CD14-positive monocyte (primary cell): ENCODE measurements at regions not wholly inside any gene's neighbourhood (a gene's known extent, or its start where the extent isn't known, plus 50 kb on each side); places are given as distances from the start of the nearest gene placed in this dataset.

ENCODE experiments used
- DNase-seq, 3 donors: peaks; one replicate each; pipeline ENCODE4 v3.0.0-alpha.2; 2011 to 2022
- H2AFZ ChIP-seq: 2 replicates; pipeline ENCODE4 v1.6.0; 2012; ENCODE audit warnings: mild to moderate bottlenecking, low read depth, low read length, inconsistent platforms; ENCODE audit not compliant: insufficient read depth, poor library complexity, severe bottlenecking
- H3K27ac ChIP-seq, 2 donors: 1 replicate in 1 of 2; 2 replicates in 1 of 2; pipeline ENCODE4 v1.5.1; 2012 to 2013; ENCODE audit warnings: low read length in 2 of 2, control low read depth in 1 of 2, inconsistent platforms in 1 of 2, low read depth in 1 of 2, mild to moderate bottlenecking in 1 of 2
- H3K27me3 ChIP-seq, 2 donors: one replicate each; pipeline versions ENCODE4 v1.6.0 to v1.6.1; 2011 to 2013; ENCODE audit warnings: low read length in 2 of 2; ENCODE audit not compliant: control insufficient read depth in 2 of 2, insufficient read depth in 2 of 2
- H3K36me3 ChIP-seq, 2 donors: replicated peaks in 1 of 2; 1 replicate in 1 of 2; 2 replicates in 1 of 2; pipeline versions ENCODE4 v1.5.1 to v1.6.1; 2012 to 2013; ENCODE audit warnings: low read length in 2 of 2, control low read depth in 1 of 2, inconsistent platforms in 1 of 2, mild to moderate bottlenecking in 1 of 2; ENCODE audit not compliant: insufficient read depth in 2 of 2, control insufficient read depth in 1 of 2
- H3K4me1 ChIP-seq, 2 donors: 1 replicate in 1 of 2; 2 replicates in 1 of 2; pipeline versions ENCODE4 v1.5.1 to v1.6.1; 2012 to 2013; ENCODE audit warnings: low read length in 2 of 2, control low read depth in 1 of 2, inconsistent platforms in 1 of 2, mild to moderate bottlenecking in 1 of 2, moderate library complexity in 1 of 2; ENCODE audit not compliant: insufficient read depth in 2 of 2, control insufficient read depth in 1 of 2
- H3K4me2 ChIP-seq: replicated peaks from 2 replicates; pipeline ENCODE3; 2012; ENCODE audit warnings: low read length, moderate library complexity, mild to moderate bottlenecking; ENCODE audit not compliant: poor library complexity, severe bottlenecking; ENCODE audit errors: extremely low read depth
- H3K4me3 ChIP-seq, 3 experiments: fragments of 200-600 bp in 1 of 3; sonication (generic) in 1 of 3; replicated peaks in 1 of 3; 1 replicate in 2 of 3; 2 replicates in 1 of 3; pipeline ENCODE4 v1.5.1; 2011 to 2013; ENCODE audit warnings: low read length in 3 of 3, mild to moderate bottlenecking in 3 of 3, control low read depth in 2 of 3, low read depth in 2 of 3, inconsistent platforms in 1 of 3, moderate library complexity in 1 of 3
- H3K79me2 ChIP-seq: 2 replicates; pipeline ENCODE4 v1.6.0; 2012; ENCODE audit warnings: mild to moderate bottlenecking, control low read depth, inconsistent platforms, low read length, moderate library complexity; ENCODE audit not compliant: insufficient read depth
- H3K9ac ChIP-seq: 2 replicates; pipeline ENCODE4 v1.6.0; 2017; ENCODE audit warnings: low read length, mild to moderate bottlenecking; ENCODE audit not compliant: insufficient read depth, poor library complexity, severe bottlenecking
- H3K9me3 ChIP-seq, 2 donors: replicated peaks in 1 of 2; 1 replicate in 1 of 2; 2 replicates in 1 of 2; pipeline versions ENCODE4 v1.5.1 to v1.6.1; 2012 to 2013; ENCODE audit warnings: low read length in 2 of 2, control low read depth in 1 of 2; ENCODE audit not compliant: control insufficient read depth in 1 of 2, insufficient read depth in 1 of 2
- H4K20me1 ChIP-seq: 2 replicates; pipeline ENCODE4 v1.6.0; 2012; ENCODE audit warnings: mild to moderate bottlenecking, low read length, control low read depth, moderate library complexity; ENCODE audit not compliant: insufficient read depth
- H3K27ac Mint-ChIP-seq, 7 donors: one replicate each; pipeline ENCODE4 v1.8.0; 2020; ENCODE audit warnings: mild to moderate bottlenecking in 7 of 7, mixed read lengths in 7 of 7, moderate library complexity in 6 of 7, inconsistent platforms in 2 of 7
- H3K27me3 Mint-ChIP-seq, 3 donors: one replicate each; pipeline ENCODE4 v1.8.0; 2021 to 2022; ENCODE audit warnings: low read depth in 3 of 3, mild to moderate bottlenecking in 3 of 3, mixed read lengths in 3 of 3, moderate library complexity in 3 of 3, inconsistent platforms in 1 of 3
- H3K36me3 Mint-ChIP-seq, 2 donors: one replicate each; pipeline ENCODE4 v1.8.0; 2020; ENCODE audit warnings: mixed read lengths in 2 of 2, inconsistent platforms in 1 of 2, mild to moderate bottlenecking in 1 of 2
- H3K4me1 Mint-ChIP-seq: one replicate; pipeline ENCODE4 v1.8.0; 2020; ENCODE audit warnings: mild to moderate bottlenecking, mixed read lengths
- H3K4me3 Mint-ChIP-seq, 2 donors: one replicate each; pipeline ENCODE4 v1.8.0; 2020; ENCODE audit warnings: mild to moderate bottlenecking in 2 of 2, mixed read lengths in 2 of 2, moderate library complexity in 1 of 2
- H3K9me3 Mint-ChIP-seq, 7 donors: one replicate each; pipeline ENCODE4 v1.8.0; 2020 to 2022; ENCODE audit warnings: mixed read lengths in 7 of 7, mild to moderate bottlenecking in 6 of 7, moderate library complexity in 6 of 7, inconsistent platforms in 2 of 7
- WGBS: methylation state at CpG from one replicate; pipeline ENCODE4 v1.1.5; 2013; ENCODE audit warnings: missing lambda C conversion rate; ENCODE audit not compliant: insufficient coverage; 5-methylcytosine and 5-hydroxymethylcytosine counted together
- intact Hi-C, 2 donors: fragments of 100-400 bp; cut with micrococcal nuclease; formaldehyde crosslinking; loops; one replicate each; pipeline versions ENCODE4 v1.15.0 to v1.15.1; 2023
- TF ChIP-seq, protein P1 (sequence below): fragments of 200-600 bp; IDR thresholded peaks from one replicate; pipeline ENCODE4 v1.8.0; 2022; ENCODE audit warnings: antibody characterized with exemption, mild to moderate bottlenecking

- Histone ChIP-seq H3K27me3 (no peaks in the 10 kb centered on the region), H3K9me3 (no peaks in the 10 kb centered on the region), H3K79me2 (no peaks in the 10 kb centered on the region), H3K36me3 (no peaks in the 10 kb centered on the region), H3K4me1 (no peaks in the 10 kb centered on the region), H4K20me1 (no peaks in the 10 kb centered on the region), H2AFZ (no peak overlapping the region), H3K9ac (no peak overlapping the region), H3K4me3 (no peak overlapping the region), H3K4me2 (no peak overlapping the region), H3K27ac (no peak overlapping the region)
- DNase-seq, result no peak
- Mint-ChIP-seq H3K36me3 (no peaks in the 10 kb centered on the region), H3K9me3 (peaks cover 0 to 3% (median 0%) of the 10 kb centered on the region in 7 donors), H3K4me3 (no peak overlapping the region), H3K27me3 (peaks cover 0 to 2% (median 0%) of the 10 kb centered on the region in 3 donors), H3K4me1 (no peaks in the 10 kb centered on the region), H3K27ac (no peak overlapping the region)
- WGBS, result no CpG with 5 or more reads among the region's 4 CpGs
- intact Hi-C loops, result no loop called here
- TF ChIP-seq, protein P1, sequence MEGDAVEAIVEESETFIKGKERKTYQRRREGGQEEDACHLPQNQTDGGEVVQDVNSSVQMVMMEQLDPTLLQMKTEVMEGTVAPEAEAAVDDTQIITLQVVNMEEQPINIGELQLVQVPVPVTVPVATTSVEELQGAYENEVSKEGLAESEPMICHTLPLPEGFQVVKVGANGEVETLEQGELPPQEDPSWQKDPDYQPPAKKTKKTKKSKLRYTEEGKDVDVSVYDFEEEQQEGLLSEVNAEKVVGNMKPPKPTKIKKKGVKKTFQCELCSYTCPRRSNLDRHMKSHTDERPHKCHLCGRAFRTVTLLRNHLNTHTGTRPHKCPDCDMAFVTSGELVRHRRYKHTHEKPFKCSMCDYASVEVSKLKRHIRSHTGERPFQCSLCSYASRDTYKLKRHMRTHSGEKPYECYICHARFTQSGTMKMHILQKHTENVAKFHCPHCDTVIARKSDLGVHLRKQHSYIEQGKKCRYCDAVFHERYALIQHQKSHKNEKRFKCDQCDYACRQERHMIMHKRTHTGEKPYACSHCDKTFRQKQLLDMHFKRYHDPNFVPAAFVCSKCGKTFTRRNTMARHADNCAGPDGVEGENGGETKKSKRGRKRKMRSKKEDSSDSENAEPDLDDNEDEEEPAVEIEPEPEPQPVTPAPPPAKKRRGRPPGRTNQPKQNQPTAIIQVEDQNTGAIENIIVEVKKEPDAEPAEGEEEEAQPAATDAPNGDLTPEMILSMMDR, result no peak
Measured at GRCh38 chr5:91840412-91840811, 457.3 kb upstream of the ARRDC3 start.

GRCh38 chr5:91839721-91840120 is 456.6 kb upstream of the ARRDC3 start:
- Histone ChIP-seq H3K4me3 (no peak overlapping the region), H3K4me2 (no peak overlapping the region), H3K9ac (no peak overlapping the region), H3K36me3 (no peaks in the 10 kb centered on the region), H3K27me3 (no peaks in the 10 kb centered on the region), H3K79me2 (no peaks in the 10 kb centered on the region), H3K4me1 (no peaks in the 10 kb centered on the region), H4K20me1 (no peaks in the 10 kb centered on the region), H3K9me3 (no peaks in the 10 kb centered on the region), H2AFZ (no peak overlapping the region), H3K27ac (no peak overlapping the region)
- no CpG with 5 or more reads among the region's 4 CpGs for WGBS
- Mint-ChIP-seq H3K9me3 (peaks cover 0 to 2% (median 0%) of the 10 kb centered on the region in 7 donors), H3K4me3 (no peak overlapping the region), H3K4me1 (no peaks in the 10 kb centered on the region), H3K27me3 (peaks cover 0 to 2% (median 0%) of the 10 kb centered on the region in 3 donors), H3K36me3 (no peaks in the 10 kb centered on the region), H3K27ac (no peak overlapping the region)
- no peak for DNase-seq
- intact Hi-C loops, result no loop called here
- TF ChIP-seq, protein P1, result no peak
